Stimulated activated CD4-positive, alpha-beta T cell treated with anti-CD3 and anti-CD28 coated beads, Interleukin-15, amount 100 ng/mL, for 48 hours (primary cell): ENCODE measurements at regions not wholly inside any gene's neighbourhood (a gene's known extent, or its start where the extent isn't known, plus 50 kb on each side); places are given as distances from the start of the nearest gene placed in this dataset.

Experiments used
- DNase-seq, 2 donors: peaks; one replicate each; pipeline ENCODE4 v3.0.0-alpha.2; 2020; ENCODE audit warnings: low read depth in 2 of 2

DNA sequence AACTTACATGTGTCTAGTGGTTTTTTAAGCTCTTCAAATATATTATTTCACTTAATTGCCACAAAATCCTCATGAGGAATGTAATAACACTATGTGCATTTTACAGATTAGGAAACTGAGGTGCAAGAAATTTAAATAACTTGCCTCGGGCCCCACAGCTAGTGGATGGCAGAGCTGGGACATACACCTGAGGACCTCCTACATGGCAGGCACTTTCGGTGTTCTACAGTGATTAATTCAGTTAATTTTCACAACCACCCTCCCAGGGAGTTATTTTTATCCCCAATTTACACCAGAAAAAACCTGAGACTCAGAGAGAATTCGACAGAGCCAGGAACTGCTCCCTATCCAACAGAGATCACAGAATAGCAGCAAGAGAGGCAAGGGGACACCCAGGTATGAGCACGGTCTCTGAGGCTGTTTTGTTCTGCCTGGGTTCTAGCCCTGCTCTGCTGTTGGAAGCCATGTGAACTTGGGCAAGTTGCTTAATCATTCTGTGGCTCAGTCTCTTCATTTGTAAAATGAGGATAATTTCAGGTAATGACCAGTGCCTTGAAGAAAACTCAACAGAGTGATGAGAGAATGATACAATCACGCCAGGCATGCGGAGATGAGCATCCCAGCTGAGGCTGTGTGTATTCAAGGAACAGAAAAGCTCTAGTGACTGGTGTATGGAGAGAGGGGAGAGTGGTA lies 82.3 kb downstream of the MYCN start:
- DNase-seq, result no peak

DNA sequence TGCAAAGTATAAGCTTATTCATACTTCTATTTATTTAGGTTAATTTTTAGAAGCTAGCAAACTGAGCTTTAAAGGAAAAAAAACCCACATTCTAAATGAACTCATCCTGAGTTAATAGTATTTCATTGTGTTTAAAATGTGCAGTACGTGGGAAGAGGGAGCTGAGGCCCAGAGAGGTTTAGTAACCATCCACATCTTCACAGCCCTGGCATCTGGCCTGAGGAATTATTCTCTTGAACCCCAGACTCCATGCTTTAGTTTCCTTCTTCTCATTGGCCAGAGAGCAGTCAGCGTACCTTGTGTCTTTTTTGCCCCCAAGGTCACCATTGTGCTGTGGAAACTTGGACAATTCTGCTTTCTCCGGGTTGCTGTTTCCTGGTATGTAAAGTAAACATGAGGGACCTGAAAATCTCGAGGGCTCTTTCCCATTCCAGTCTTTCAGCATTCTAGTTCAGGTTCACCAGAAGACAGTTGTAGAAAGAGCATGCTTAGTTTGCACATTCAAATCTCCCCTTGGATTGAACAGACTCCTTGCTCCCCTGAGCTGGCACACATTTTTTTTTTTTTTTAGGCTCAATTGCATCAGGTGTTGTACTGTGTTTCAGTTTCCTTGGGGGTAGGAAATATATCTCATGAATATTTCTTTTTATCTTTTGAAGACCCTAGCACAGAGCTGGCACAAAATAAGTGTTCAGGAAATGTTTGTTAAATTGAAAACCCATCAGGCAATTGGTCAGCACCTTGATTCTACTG lies 81.4 kb downstream of the MYCN start:
- no peak for DNase-seq

DNA sequence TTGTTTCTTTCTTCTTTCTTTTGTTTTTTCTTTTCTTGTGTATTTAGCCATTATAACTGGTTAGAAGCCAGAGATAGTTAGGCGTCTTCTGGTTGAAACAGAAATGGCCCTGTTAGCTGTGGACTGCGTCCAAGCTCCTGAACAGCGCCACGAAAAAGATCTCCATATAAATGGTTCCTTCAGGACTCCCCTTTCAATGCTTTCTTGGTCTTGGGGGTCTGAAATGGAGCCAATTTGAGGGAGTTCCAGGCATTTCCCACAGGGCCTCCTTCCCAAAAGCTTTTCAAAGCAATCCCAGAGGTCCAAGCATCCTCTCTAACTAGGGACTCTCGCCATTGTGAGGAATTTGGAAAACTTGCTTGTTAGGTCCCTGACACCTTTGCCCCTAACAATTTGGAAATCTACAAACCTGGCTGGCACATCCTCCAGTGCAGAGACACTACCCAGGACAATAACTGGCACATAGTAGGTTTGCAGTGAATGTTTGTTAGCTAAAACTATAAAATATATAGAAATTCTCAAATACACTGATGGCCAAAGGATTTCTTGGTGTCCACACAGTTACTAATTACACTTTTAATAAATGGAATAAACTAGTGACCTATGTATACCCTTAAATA lies 80.1 kb downstream of the MYCN start:
- DNase-seq, result no peak

DNA sequence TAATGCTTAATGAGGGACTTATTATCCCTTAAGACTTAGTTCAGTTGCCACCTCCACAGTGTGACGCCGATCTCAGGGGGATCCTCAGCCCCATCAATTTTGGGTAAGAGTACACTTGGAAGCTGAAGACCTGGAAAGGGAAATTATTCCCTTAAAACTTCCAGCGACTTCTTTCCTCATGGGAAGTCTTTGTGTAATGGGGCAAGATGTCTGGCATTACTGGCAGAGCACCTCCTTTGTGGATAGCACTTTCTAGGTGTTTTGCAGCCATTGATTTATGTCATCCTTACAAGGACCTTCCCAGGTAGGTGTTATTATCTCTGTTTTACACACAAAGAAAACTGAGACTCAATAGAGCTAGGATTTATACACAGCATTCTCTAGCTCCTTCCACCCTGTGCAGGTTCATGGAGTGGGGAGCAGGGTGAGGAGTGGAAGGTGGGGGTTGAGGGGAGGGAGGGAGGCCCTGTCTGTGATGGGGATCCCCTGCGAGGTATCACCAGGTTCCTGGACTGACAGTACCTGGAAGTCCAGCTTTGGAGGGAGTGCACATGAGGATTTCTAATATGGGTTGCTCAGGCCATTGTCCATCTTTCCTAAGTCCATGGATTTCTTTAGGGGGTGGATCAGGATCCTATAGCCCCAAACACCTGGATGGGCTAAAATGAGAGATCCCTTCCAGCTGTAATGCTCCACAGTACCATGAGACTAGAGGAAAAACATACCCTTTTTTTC lies 79.4 kb downstream of the MYCN start:
- DNase-seq, result no peak

DNA sequence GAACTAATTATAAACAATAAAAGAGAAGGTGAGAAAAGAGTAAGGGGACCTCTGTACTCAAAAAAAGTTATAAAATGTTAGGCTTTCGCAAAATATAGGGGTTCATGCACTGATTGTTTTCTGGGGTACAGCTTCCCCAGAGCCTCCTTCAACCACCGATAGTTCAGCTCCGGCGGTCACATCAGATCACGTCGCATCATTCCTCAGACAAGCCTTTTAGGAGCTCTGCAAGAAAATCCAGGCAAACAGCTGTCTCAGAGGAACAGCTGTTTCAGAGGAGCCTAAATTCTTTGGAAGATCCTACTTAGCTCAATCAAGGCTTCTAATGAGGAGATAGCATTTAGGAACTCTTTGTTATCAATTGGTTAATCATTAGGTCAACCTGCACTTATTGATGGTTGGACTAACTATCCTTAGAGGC lies 78.7 kb downstream of the MYCN start:
- no peak for DNase-seq

DNA sequence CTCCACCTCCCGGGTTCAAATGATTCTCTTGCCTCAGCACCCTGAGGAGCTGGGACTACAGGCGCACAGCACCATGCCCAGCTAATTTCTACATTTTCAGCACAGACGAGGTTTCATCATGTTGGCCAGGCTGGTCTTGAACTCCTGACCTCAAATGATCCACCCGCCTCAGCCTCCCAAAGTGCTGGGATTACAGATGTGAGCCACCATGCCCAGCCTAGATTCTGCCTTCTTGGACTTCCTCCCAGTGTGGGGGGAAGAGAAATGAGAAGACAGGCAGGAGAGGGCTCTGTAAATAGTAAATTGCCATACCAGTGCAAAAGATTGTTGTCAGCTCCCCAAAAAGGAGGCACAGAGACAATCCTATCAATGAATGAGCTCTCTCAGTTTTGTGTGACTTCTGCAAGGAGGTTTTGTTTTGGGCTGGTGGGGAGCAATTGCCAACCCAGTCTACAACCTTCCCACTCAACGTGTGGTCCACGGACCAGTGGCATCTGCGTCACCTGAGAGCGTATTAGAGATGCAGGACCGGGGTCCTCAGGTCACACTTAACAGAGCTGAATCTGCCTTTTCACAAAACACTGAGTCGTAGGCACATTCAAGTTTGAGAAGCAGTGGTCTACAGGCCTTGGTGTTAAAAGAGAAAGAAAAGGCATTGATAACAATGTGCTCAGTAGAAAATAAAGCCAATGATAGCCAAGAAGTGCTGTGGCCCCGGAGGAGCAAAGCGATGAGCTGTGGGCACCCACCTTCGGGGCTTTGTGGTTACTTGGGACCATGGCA lies 78.1 kb downstream of the MYCN start:
- no peak for DNase-seq

DNA sequence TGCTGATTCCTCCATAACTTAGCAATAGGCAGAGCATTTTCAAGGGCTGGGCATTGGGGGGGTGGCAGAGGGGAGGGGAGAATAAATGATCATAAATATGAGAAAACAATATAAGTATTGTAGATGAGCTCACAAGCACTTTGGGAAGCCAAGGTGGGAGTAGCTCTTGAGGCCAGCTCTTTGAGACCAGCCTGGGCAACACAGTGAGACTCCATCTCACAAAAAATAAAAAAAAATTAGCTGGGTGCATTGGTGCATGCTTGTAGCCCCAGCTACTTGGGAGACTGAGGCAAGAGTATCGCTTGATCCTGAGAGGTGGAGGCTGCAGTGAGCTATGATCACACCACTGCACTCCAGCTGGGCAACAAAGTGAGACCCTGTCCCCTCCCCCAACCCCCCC lies 75.9 kb downstream of the MYCN start:
- DNase-seq, result no peak

DNA sequence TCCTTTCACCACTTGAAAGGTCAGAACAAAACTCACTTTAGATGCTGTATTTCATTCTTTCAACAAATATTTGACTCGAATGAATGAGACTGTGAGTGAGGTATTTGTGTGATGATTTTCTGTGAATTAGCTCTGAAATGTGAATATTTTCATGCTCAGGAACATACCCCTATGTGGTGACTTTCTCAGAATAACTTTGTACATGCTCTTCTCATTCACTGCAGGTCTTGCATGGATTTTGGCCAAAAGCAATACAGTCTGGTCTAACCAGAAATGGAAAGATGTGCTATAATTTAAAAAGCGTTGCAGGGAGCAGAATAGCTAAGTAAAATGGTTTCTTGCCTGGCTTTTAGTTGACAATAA lies 75.5 kb downstream of the MYCN start:
- no peak for DNase-seq

DNA sequence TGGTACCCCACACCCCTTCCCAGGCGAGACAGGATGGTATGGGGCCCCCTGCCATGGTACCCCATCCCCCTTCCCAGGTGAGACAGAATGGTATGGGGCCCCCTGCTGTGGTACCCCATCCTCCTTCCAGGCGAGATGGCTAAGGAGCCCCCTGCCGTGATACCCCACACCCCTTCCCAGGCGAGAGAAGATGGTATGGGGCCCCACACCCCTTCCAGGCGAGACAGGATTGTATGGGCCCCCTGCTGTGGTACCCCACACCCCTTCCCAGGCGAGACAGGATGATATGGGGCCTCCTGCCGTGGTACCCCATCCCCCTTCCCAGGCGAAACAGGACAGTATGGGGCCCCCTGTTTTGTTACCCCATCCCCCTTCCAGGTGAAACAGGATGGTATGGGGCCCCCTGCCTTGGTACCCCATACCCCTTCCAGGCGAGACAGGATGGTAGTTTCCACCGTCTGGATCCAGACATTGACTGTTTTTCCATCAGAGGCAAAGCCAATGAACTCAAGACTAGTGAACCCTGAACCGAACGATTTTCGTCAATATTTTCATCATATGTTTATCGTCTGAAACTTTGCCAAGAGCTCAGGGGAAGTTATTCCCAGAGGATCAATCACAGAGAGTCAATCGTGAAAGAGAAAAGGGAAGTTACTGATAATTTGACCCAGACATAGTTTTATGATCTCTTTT lies 75.0 kb downstream of the MYCN start:
- no peak for DNase-seq

DNA sequence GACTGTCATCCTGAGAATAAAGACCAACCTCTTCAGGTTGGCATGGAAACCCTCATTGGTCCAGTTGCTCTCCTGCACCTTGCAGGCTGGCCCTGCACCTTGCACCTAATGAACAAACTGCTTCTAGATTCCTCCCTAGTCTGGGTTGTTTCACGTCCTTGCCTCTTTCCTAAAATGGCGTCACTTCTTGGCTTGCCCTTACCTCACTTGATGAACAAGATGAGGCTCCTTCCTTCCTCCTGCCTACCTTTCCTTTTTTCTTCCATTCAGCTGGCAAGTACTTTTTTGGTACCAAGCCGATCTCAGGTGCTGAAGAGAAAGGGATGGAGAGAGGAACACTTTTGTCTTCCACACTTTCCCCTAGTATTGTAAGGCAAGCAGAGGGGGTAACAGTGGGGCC lies 74.5 kb downstream of the MYCN start:
- no peak for DNase-seq

DNA sequence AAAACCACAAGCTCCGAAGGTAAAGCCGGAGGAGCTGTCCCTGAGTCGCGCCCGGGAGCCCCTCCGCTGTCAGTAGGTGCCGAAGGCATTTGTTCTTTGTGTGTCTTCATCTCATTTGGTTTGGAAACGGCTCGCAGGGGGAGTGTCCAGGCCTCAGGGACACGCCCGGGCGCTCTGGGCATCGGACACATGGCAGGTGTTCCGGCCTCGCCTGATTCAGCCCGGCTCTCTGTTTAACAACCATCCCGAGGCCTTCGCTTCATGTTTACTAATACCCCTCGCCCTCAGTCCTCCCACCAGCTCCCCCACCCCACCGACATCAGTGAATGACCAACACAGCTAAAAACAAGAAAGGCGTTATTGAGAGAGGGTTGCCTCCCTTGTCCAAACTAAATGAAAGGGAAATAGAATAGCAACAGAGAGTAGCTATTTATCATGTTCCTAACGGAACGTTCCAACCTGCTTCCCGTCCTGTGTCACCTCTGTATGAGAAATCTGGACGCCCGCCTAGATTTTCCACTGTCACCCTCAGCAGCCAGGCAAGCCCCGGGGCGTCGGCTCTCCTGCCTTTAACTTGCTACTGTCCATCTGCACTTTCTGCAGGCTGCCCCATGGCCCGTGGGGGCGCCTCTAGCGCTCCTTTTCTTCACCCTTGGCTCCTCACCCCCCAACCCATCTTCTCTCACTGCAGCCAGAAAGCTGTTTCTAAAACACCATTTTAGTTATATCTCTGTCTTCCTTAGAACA lies 73.9 kb downstream of the MYCN start:
- no peak for DNase-seq

DNA sequence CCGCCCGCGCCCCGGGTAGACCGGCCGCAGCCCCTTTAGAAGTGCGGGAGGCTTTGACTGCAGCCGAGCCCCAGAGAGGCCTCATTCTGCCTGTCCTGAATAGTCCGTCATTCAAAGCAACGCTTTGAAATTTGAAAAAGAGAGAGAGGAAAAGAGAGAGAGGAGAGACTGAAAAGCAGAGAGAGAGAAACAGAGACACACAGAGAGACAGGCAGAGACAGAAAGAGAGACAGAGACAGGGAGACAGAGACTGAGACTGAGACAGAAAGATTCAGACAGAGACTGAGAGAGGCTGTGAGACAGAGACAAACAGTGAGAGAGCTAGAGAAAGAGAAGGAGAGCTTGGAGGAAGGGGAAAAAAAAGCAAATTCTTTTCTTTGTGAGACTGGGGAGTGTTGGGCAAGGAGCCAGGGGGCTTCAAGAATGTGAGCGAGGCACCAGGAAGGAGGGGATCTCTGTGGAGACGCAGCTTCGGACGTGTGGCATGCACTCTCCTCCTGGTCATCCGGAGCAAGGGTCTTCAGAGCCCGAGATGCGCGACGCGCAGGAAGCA lies 73.1 kb downstream of the MYCN start:
- DNase-seq, result no peak

DNA sequence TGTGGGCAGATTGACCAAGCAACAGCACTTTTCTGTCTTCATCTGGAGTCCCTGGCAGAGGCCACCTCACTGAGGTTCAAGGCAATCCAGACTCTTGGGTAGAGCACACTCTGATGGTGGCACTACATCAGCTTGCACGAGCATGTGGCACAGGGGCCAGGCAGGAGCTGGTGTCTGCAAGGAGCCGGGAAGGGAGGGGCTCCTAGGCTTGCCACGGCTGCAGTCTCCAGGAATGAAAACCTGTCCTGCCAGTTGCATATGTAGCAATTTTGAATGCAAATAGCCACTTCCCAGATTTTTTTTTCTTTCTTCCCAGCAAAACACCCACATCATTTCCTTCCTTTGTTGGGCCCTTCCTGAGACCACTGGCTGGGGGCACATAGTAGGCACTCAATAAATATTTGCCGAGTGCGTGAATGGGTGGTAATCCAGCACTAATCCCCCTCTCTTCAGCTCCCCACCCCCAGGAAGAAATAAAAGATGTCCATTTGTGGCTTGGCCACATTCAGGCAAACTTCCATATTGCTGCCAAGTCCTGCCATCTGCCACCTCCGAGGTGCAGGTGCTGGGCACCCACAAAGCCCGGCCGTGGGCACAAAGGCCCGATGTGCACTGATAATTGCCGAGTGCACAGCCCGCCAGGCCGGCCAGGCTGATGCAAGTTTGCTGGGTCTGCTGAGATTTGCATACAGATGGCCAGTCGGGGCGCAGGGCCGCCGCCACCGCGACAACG lies 72.4 kb downstream of the MYCN start:
- no peak for DNase-seq

DNA sequence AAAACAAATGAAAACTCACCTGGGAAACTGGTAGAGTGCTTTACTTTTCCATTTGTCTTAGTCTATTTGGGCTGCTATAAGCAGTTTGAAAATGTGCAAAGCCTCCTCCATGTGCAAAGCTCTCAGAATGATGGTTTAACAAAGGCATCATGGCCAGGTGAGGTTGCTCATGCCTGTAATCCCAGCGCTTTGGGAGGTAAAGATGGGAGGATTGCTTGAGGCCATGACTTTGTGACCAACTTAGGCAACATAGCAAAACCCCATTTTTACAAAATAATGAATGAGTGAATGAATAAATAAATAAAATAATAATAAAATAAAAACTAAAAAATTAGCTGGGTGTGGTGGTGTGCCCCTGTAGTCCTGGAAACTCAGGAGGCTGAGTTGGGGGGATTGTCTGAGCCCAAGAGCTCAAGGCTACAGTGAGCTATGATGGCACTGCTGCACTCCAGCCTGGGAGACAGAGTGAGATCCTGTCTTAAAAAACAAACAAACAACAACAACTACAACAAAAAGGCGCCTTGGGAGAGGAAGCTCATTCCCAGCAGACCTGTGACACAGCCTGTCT lies 71.8 kb downstream of the MYCN start:
- no peak for DNase-seq

DNA sequence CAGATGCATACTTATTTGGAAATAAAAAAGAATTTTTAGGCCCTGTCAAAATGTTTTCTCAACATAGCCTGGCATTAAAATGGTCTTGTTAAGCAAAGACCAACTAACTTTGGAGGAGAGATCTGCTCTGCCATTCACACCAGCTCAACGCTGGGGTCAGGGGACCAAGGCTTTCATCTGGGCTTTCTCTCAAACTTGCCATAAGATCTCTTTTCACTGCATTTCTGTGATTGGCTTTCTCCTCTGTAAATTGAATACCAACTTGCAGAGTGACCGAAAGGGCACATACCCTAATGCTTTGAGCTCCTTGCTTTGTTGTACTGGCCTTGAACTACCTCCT lies 71.2 kb downstream of the MYCN start:
- DNase-seq, result no peak

DNA sequence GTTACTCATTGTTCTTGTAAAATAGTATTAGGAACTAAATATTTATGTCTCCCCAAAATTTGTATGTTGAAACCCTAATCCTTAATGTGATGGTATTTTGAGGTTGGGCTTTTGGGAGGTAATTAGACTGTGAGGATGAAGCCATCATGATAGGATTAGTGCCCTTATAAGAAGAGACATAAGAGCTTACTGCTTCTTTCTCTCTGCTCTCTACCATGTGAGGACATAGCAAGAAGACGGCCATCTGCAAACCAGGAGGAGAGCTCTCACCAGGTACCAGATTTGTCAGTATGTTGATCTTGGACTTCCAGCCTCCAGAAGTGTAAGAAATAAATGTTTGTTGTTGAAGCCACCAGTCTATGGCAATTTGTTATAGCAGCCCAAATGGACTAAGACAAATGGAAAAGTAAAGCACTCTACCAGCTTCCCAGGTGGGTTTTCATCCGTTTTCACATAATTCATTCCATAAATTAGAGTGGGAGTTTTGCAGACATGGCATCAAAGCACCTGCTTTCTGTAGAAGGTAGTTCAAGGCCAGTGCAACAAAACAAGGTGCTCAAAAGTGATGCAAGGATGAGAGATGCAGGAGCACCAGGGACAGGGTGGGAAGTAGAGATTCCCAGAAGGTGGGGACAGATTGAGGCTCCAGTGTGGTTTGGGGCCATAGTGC lies 70.7 kb downstream of the MYCN start:
- no peak for DNase-seq

DNA sequence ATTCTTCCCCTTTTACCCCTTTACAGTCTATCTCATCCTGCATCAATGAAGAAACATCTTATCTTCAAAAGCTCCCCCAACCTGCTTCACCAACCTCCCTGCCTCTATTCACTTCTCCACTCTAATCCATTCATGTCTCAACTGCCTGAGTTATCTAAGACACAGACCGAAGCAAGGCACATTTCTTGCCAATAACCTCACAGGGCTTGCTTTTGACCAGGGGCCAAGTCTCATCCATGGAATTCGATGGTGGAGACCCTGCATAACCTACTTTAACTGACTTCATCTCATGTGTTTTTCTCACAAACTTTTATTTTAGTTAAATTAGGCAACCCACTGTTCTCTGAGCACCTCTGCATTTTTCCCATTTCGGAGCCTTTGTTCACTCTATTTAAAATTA lies 69.7 kb downstream of the MYCN start:
- no peak for DNase-seq

DNA sequence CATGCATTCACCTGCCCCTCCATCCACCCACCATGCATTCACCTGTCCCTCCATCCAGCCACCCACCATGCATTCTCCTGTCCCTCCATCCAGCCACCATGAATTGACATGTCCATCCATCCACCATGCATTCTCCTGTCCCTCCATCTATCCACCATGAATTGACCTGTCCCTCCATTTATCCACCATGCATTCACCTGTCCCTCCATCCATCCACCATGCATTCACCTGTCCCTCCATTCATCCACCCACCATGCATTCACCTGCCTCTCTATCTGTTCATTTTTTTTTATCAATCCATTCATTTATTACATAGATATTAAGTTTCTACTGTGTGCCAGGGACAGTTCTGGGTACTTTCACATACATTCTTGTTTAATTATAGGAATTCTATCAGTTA lies 69.2 kb downstream of the MYCN start:
- no peak for DNase-seq

DNA sequence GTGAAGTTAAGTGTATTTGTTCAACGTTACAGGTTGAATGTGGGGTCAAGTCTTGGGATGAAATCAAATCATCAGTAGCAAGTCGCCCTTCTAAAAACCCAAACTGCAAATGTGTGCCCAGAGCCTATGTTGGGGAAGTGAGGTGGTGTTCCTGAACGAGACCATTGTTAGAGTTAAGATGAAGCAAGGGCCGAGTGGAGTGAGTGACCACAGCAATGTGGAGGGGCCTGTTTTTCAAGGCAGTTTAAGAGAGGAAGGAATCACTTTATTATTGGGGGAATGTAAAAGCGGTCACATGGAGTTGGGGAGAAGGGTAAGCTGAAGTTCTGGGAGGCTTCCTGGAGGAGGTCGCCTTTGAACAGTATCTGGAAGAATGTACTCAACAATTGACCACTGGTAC lies 68.5 kb downstream of the MYCN start:
- no peak for DNase-seq
